KOPT-K1 (cell line): ENCODE measurements at regions not wholly inside any gene's neighbourhood (a gene's known extent, or its start where the extent isn't known, plus 50 kb on each side); places are given as distances from the start of the nearest gene placed in this dataset.
"Not testable (repeated sequence)": the region's sequence is repeated elsewhere in the genome, so short reads cannot be mapped to it uniquely, and the experiment has no call there.

Source experiments
- H3K27ac ChIP-seq: fragments of 200-600 bp; sonication (generic); 2 replicates; pipeline ENCODE4 v1.5.1; 2016; ENCODE audit warnings: antibody characterized with exemption, mild to moderate bottlenecking, low read depth, low read length; ENCODE audit not compliant: poor library complexity, severe bottlenecking
- H3K36me3 ChIP-seq: fragments of 200-600 bp; sonication (generic); 2 replicates; pipeline ENCODE4 v1.5.1; 2017; ENCODE audit warnings: antibody characterized with exemption, mild to moderate bottlenecking, low read length, moderate library complexity; ENCODE audit not compliant: insufficient read depth
- H3K9me3 ChIP-seq: fragments of 200-600 bp; sonication (generic); 2 replicates; pipeline ENCODE4 v1.5.1; 2017; ENCODE audit warnings: antibody characterized with exemption, low read length, mild to moderate bottlenecking; ENCODE audit not compliant: insufficient read depth, poor library complexity, severe bottlenecking

DNA sequence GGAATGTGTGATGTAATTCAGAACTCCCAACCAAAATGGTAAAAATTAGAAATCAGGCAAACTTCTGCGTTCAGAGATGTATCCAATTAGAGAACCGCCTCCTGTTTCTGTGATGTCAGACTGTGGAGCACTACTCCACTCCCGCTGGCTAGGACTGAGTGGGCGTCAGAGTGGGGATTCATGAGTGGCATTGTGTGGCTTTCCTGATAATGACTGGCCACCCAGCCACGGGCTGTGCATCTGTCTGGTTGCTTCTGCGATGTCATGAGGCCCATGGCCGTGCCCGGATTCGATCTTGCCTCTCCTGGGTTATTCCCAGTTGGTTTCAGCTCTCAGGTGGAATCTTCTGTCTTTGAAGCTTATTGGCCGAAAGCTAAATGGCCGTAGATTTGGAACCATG lies 87.1 kb upstream of the KCNA1 start:
- H3K27ac ChIP-seq = no peak overlapping the region
- peaks cover 49% of the 10 kb centered on the region for H3K36me3 ChIP-seq
- no peaks in the 10 kb centered on the region for H3K9me3 ChIP-seq

DNA sequence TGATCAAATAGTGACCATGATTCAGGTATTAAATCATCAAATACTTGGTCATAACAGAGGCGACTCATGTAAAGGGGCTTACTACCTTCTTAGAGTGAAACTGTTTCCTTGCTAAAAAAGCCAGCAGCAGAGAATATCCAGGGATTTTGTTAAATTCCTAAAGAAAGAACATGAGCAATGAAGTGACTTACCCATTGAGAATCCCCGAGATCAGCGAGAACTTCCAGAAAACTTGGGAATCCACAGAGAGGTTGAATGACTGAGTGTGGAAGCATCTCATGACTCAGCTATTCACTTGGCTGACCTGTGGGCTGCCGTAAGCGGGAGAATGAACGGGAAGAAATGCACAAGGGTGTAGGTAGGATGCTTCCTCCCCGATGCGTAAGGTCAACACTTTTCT lies 85.3 kb upstream of the KCNA1 start:
- H3K9me3 ChIP-seq = no peaks in the 10 kb centered on the region
- peaks cover 50% of the 10 kb centered on the region for H3K36me3 ChIP-seq
- peak overlapping the region; percentile 96 for H3K27ac ChIP-seq

DNA sequence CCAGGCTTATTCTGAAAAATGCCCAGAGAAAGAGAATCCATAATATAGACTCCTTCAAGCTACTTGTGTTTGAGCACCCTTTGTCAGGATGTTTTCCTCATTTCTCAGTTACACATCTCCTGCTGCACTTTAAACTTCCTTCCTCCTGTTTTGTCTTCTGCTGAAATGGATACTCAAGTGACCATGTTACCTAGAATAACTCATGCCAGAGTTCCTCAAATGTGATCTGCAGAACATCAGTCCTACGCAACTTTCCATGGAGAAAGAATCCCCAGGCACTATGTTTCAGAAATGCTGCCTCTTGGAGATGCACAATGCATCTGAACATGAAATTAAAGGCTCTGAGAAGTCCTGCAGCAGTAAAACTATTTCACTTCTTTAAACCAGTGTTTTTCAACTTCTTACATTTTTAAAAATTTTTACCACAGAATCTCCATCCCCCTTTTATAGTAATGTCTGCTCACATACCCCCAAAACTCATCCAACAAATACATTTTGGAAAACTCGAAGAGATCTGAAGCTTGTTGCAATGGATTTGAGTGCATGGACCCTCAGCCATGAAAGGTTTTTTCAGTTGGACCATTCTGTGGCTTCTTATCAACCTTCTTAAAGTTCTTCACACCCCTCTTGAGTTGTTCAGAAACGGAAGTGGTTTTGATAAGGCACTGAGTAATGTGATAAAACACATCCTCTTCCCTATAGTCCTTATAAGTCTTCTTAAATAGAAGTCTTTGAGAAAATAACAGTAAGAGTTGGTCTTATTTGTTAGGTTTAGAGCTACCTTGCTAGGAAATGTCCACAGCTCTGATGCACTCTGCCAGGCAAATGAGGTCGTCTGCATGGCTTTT lies 84.5 kb upstream of the KCNA1 start:
- H3K36me3 ChIP-seq = peaks cover 50% of the 10 kb centered on the region
- H3K9me3 ChIP-seq = no peaks in the 10 kb centered on the region
- peak overlapping the region; percentile 96 for H3K27ac ChIP-seq

DNA sequence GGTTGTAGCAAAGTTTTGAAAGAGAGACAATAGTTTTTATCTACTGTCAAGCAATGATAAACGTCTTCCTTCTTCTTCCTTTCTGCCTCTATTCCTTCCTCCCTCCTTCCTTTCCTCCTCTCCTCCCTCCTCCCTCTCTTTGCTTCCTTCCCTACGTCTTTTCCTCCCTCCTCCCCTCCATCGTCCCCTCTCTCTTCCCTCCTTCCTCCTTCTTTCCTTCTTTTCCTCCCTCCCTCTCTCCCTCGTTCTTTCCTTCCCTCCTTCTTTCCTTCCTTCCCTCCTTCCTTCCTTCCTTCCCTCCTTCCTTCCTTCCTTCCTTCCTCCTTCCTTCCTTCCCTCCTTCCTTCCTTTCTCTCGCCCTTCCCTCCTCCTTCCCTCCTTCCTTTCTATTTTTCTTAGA lies 82.8 kb upstream of the KCNA1 start:
- Histone ChIP-seq H3K9me3 (no peaks in the 10 kb centered on the region), H3K36me3 (peaks cover 49% of the 10 kb centered on the region), H3K27ac (peak overlapping the region; percentile 96)

DNA sequence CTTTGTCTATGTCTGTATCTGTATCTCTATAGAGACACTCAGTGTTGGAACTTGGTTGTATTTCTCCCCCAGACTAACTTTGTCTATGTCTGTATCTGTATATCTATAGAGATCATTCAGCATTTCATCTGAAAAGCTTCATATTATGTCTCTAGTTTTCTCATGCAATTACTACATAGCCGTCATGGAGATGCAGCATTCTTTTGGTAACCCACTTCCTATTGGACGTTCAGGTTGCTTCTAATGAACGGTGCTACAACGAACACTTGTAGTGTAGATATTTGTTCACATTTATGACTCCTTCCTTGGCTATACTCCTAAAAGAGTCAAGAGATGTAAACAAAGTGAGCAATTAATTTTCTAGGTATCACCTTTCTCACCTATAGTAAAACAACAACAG lies 81.5 kb upstream of the KCNA1 start:
- peaks cover 36% of the 10 kb centered on the region for H3K36me3 ChIP-seq
- H3K27ac ChIP-seq = peak overlapping the region; percentile 96
- H3K9me3 ChIP-seq = peaks cover 2% of the 10 kb centered on the region

DNA sequence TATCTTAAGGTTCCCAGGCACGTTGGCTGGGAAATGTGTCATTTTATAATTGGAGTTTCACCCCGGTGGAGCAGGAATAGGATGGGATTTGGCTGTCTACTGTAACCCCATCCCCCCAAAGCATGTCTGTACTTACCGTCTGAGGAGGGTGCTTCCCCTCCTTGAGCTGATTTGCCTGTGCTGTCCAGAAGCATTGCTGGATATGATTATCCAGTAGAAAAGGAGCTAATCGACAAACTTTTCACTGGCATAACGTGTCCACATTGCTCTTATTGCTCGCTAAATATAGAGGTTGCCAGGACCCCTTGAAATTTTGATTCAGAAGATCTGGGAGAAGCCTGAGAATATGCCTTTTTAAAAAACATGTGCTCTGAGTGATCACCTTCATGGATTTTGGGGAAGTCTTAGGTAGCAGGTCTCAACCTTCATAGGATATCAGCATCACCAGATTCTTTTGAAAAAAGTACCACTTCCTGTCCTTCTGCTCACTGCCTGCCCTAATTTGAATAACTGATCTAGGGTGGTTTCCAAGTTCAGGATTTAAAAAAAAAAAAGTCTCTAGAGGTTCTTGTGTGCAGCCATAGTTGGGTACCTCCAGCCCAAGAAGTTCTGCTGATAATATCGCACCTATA lies 80.4 kb upstream of the KCNA1 start:
- Histone ChIP-seq H3K9me3 (peaks cover 6% of the 10 kb centered on the region), H3K36me3 (peaks cover 25% of the 10 kb centered on the region), H3K27ac (peak overlapping the region; percentile 96)

DNA sequence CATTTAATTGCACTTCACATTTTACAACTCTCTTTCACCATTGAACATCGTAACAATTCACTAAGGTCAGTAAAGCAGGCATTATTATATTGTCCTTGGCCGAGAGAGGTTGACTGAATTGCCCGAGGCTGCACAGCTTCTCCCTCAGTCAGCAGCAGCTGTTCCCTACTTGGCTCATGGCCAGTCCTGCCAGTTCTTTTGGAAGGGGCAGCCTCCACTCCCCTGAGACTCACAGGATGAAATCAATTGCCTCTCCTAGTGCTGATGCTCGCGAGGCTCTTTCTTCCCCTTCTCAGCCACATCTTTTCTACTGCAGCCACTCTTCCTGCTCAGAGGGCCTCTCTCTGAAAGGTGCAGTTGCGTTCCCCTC lies 79.9 kb upstream of the KCNA1 start:
- Histone ChIP-seq H3K9me3 (peaks cover 6% of the 10 kb centered on the region), H3K36me3 (peaks cover 20% of the 10 kb centered on the region), H3K27ac (peak overlapping the region; percentile 96)

DNA sequence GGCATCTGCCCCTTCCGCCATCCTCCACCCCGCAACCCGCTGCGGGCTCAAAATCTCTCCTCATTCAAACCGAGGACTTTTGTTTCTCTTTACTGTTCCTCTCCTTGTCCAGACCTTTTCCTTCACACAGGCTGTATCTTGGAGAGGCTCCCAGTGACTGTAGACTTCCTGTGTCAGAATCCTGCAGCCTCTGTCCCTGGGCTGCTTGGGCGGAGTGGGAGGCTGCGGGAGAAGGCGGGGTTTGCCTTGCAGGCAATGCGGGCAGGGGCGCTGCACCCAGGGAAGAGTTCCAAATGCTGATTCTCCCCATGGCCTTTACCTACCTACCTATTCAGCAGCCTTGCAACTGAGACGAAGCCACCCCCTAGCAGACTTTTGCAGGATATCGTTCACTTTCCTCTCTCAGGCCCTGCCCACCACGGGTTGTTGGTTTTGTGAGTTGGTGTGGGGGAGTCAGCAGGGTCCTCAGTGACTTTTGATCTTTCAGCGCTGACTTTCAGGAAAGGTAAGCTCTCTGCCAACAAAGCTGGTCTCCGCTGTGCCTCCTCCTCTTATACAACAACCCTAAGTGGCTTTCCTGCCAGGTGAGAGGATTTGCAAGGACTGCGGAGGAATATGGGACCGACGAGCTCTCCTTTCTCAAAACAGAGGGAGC lies 79.0 kb upstream of the KCNA1 start:
- Histone ChIP-seq H3K27ac (peak overlapping the region; percentile 96), H3K9me3 (peaks cover 6% of the 10 kb centered on the region), H3K36me3 (peaks cover 17% of the 10 kb centered on the region)

DNA sequence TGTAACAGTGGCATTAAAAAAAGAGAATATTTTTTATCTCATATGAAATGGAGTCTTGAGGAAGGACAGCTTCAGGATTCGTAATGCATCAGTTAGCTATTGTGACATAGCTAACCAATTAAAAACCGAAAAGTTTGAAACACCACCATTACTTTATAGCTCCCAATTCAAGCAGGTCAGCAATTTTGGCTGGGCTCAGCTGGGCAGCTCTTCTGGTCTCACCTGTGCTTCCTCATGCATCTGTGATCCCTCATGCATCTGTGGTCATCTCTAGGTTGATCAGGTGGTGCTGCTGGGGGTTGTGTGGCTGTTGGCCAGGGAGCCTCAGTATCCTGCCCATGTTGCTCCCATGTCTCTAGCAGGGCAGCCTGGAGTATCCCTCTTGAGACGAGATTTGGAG lies 76.7 kb upstream of the KCNA1 start:
- peaks cover 6% of the 10 kb centered on the region for H3K9me3 ChIP-seq

DNA sequence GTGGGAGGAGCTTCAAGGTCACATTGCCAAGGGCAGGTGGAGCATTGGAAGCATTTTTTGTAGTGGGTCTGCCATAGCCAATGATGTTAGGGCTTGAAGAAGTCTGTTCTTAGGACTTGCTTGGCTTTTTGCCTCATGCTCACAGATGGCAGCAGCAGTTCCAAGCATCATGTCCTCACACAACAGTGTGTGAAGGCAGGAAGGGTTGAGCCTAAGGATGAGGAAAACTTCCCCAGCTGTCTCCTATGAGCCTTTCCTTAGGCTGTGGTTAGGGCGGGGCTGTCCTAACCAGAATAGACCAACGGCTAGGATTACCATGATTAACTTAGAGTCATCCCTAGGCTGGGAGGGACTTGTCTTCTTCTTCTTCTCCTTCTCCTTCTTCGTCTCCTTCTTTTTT lies 76.2 kb upstream of the KCNA1 start:
- H3K36me3 ChIP-seq = no peaks in the 10 kb centered on the region

More for the DNA sequence above, 76.7 kb upstream of the KCNA1 start:
- no peak overlapping the region for H3K27ac ChIP-seq
- no peaks in the 10 kb centered on the region for H3K36me3 ChIP-seq

DNA sequence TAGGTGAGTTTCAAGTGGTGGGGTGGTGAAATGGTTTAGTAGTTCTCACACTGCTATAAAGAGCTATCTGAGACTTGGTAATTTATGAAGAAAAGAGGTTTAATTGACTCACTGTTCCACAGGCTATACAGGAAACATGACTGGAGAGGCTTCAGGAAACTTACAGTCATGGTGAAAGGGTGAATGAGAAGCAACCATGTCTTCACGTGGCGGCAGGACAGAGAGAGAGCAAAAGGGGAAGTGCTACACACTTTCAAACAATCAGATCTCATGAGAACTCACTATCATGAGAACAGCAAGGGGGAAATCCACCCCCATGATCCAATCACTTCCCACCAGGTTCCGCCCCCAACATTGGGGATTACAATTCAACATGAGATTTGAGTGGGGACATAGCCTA lies 67.3 kb upstream of the KCNA1 start:
- H3K27ac ChIP-seq, H3K36me3 ChIP-seq, H3K9me3 ChIP-seq: not testable (repeated sequence)

More for the DNA sequence above, 76.2 kb upstream of the KCNA1 start:
- Histone ChIP-seq H3K9me3 (peaks cover 6% of the 10 kb centered on the region), H3K27ac (no peak overlapping the region)

DNA sequence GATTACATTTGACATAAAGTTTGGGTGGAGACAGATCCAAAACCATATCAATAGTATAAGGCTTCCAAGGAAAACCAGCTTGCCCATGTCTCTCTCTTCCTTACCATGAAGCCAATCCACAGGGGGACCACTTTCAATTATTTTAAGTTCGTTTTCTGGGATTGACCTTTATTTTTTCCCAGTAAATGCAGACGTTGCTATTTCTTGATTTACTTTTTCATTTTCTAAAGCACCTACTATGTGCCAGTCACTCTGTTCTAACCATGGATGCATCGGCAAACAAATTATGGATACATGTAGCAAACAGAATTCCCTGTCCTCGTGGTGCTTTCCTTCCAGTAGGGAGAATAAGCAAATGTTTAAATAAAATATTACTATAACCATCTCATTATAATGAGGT lies 65.8 kb upstream of the KCNA1 start:
- Histone ChIP-seq H3K9me3 (no peaks in the 10 kb centered on the region), H3K36me3 (no peaks in the 10 kb centered on the region), H3K27ac (no peak overlapping the region)

DNA sequence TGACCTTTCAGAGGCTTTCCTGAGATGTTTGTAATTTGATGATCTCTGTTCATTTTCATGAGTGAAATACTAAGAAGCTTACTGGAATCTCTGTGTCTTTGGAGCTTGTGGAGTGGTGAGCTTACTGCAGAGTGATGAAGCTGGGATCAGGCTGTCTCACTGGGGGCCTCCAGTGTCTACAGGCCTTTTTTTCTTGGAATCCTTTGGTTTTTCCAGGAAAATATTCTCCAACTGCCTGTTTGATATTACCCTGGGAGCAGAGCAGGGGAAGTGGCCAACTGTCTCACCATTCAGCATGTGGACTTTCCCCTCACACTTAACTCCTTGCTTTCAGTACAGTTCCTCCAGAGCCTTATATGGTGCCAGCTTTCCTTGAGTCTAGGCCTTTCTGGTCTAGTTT lies 62.0 kb upstream of the KCNA1 start:
- Histone ChIP-seq H3K36me3 (no peaks in the 10 kb centered on the region), H3K9me3 (no peaks in the 10 kb centered on the region), H3K27ac (no peak overlapping the region)

DNA sequence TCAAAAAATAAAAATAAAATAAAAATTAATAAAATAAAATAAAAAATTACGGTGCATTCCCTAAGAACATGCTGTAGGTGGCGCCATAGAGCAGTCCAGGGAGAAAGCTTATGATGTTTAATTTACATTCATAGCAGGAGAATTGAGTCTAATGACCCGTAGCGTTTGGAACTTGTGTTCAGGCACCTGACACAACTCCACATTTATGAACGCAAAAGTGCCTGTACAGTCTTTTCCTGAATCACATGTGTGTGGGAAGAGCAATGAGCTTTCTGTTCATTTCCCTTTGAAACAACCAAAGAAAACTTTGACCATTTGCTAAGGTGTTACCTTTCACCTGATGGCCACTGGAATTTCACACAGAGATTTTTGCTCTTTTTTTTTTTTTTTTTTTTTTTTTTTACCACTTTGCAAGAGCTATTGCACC lies 60.6 kb upstream of the KCNA1 start:
- no peaks in the 10 kb centered on the region for H3K9me3 ChIP-seq
- H3K27ac ChIP-seq = no peak overlapping the region
- H3K36me3 ChIP-seq = no peaks in the 10 kb centered on the region

DNA sequence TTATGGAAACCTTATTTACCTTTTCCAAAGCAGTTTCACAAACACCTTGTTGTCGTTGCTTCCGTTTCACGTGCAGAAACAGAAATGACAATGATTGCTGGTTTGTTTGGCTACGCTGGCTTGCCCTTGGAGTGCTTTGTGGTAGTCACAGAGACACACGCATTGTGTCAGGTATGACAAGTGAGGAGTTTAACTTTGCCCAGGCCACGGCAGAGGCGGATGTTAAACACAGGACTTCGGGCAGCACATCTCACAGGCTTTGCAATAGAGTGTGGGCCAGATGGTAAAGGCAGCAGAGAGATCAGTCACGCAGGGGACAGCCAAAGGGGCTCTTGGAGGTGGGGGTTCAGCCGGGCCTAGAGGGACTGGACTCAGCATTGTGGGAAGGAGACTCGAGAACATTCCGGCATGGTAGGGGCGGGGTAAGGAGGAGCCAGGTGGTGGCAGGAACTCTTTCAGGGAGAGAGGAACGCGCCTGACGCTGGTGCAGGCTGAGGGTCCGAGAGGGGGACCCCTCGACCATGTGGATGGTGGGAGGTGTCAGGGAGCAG lies 59.8 kb upstream of the KCNA1 start:
- H3K27ac ChIP-seq = no peak overlapping the region
- H3K9me3 ChIP-seq = no peaks in the 10 kb centered on the region
- H3K36me3 ChIP-seq = no peaks in the 10 kb centered on the region
